ENCODE measurements at regions not wholly inside any gene's neighbourhood (a gene's known extent, or its start where the extent isn't known, plus 50 kb on each side); places are given as distances from the start of the nearest gene placed in this dataset.

DNA sequence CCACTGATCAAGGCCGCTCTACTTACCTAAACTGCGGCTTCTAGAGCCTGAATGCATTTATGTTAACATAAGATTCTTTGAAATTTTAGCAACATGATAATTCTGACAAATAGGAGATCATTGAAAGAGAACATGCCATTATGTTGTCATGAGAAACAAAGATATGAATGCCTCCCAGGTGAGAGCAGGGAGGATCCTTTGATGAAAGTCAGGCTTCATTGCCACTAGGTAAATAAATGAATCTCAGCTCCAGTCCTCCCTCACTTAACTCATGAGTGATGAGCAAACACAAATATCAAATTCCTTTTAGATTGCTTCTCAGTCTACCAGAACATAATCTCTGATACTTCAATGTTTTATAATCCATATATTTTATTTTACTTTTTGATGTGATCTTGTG is 463.2 kb upstream of the CDH7 start:
- Histone ChIP-seq H3K4me3 (ENCODE audit: low read length) (no peak overlapping the region), H3K9ac (ENCODE audit: low read depth, low read length) (no peak overlapping the region), H3K4me2 (ENCODE audit: low read length) (no peak overlapping the region), H3K27me3 (ENCODE audit: control insufficient read depth, insufficient read depth, low read length) (no peaks in the 10 kb centered on the region), H3K4me1 (ENCODE audit: control insufficient read depth, insufficient read depth, low read length) (no peaks in the 10 kb centered on the region), H3K36me3 (ENCODE audit: insufficient read depth, low read length) (no peaks in the 10 kb centered on the region), H3K9me3 (replicated peaks; ENCODE audit: low read length) (peaks cover 10% of the 10 kb centered on the region)

DNA sequence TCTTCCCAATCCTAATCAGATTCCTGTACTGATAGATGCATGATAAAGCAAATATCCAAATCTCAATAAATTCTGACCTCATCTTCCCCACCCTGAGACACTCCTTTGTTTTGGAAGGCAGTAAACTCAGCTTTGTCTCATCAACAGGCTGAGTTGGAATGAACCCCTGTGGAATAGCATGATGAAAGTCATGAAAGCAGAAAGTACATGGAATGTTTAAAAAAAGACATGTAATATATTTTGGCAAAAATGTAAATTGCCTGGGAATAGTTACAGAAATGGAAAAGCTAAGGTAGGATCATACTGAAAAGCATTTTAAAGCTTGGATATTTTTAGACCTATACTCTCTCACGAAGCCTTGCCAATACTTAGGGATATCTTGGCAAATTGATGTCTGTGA is 468.7 kb upstream of the CDH7 start:
- Histone ChIP-seq H3K36me3 (ENCODE audit: insufficient read depth, low read length) (no peaks in the 10 kb centered on the region), H3K4me2 (ENCODE audit: low read length) (no peak overlapping the region), H3K4me3 (ENCODE audit: low read length) (no peak overlapping the region), H3K9me3 (replicated peaks; ENCODE audit: low read length) (peaks cover 6% of the 10 kb centered on the region), H3K9ac (ENCODE audit: low read depth, low read length) (no peak overlapping the region), H3K27me3 (ENCODE audit: control insufficient read depth, insufficient read depth, low read length) (no peaks in the 10 kb centered on the region), H3K4me1 (ENCODE audit: control insufficient read depth, insufficient read depth, low read length) (no peaks in the 10 kb centered on the region)

DNA sequence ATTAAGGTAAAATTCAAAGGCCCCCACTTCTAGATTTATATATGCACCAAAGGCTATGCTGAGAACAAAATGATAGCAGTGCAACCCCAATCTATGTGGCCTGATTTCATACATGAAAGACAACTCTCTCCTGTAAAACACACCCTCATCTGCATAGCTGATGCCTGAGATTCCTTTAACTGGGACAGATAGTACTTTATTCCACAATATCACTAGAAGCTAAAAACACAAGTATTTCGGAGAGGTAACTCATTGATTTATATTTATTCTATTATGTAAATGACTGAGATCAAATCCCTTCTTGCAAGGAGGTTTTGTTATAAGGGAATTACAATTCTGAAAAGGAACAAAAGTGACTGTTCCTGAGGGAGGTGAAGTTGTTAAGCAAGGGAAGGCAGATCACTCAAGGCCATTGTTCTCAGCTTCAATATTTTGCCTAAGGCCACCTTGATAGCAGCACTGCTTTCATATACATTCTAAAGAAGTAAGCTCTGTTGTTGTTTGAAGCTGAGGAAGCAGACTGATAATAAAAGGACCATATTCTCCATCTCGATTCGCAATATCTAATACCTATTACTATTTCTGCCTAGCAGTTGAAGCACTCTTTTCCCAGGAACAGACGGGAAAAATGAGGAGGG is 471.0 kb upstream of the CDH7 start:
- H3K4me1 ChIP-seq (ENCODE audit: control insufficient read depth, insufficient read depth, low read length), result no peaks in the 10 kb centered on the region
- H3K36me3 ChIP-seq (ENCODE audit: insufficient read depth, low read length), result no peaks in the 10 kb centered on the region
- no peak overlapping the region for H3K4me2 ChIP-seq (ENCODE audit: low read length)
- H3K27me3 ChIP-seq (ENCODE audit: control insufficient read depth, insufficient read depth, low read length), result no peaks in the 10 kb centered on the region
- peaks cover 6% of the 10 kb centered on the region for H3K9me3 ChIP-seq (replicated peaks; ENCODE audit: low read length)
- no peak overlapping the region for H3K9ac ChIP-seq (ENCODE audit: low read depth, low read length)
- H3K4me3 ChIP-seq (ENCODE audit: low read length), result no peak overlapping the region

DNA sequence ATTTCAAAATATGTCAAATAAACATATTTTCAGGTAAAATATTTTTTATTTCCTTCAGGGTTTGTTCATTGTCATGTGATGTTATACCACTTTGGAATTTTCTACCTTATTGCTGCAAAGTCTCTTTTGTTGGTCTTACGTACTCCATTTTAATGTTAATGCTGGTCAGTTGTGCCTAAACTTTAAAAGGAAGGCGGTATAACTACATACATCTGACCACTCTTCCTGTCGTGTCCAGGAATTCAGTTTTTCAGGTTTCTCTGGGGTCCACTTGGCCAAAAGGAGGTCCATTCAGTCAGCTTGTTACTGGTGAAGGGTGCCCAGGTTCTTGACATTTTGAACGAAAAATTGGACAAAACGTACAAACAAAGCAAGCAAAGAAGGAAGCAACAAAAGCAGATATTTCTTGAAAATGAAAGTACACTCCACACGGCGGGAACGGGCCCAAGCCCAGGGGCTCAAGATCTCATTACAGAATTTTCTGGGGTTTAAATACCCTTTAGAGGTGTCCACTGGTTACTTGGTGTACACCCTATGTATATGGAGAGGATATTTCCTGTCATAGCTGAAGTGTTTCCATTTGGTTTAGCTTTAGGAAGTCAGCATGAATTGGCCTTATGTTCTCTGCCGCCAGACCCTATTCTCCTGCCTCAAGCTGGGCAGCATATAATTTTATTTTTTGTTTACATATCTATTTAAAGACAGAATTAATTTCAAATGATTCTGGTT is 471.7 kb upstream of the CDH7 start:
- peaks cover 7% of the 10 kb centered on the region for H3K9me3 ChIP-seq (replicated peaks; ENCODE audit: low read length)
- H3K36me3 ChIP-seq (ENCODE audit: insufficient read depth, low read length), result no peaks in the 10 kb centered on the region
- no peaks in the 10 kb centered on the region for H3K4me1 ChIP-seq (ENCODE audit: control insufficient read depth, insufficient read depth, low read length)
- H3K4me2 ChIP-seq (ENCODE audit: low read length), result no peak overlapping the region
- H3K4me3 ChIP-seq (ENCODE audit: low read length), result no peak overlapping the region
- H3K27me3 ChIP-seq (ENCODE audit: control insufficient read depth, insufficient read depth, low read length), result no peaks in the 10 kb centered on the region
- H3K9ac ChIP-seq (ENCODE audit: low read depth, low read length), result no peak overlapping the region

DNA sequence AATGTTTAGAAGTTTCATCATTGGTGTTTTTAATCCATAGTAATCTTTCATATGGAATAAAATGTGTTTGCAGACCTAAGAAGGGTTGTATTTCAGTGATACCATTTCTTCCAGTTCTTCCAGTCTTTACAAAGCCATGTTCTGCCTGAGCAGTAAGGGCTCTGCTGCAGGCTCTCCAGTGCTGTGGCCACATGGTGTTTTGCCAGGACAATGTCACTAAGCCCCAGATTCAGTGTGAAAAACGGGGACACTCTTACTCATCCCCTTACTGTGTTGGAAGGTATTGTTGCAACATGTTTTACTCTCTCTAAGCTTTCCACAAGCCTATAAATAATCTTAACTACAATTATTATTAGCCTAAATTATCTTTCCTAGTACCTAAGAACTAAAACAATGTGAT is 481.4 kb upstream of the CDH7 start:
- Histone ChIP-seq H3K27me3 (ENCODE audit: control insufficient read depth, insufficient read depth, low read length) (no peaks in the 10 kb centered on the region), H3K9me3 (replicated peaks; ENCODE audit: low read length) (peaks cover 3% of the 10 kb centered on the region), H3K4me1 (ENCODE audit: control insufficient read depth, insufficient read depth, low read length) (no peaks in the 10 kb centered on the region), H3K4me2 (ENCODE audit: low read length) (no peak overlapping the region), H3K36me3 (ENCODE audit: insufficient read depth, low read length) (no peaks in the 10 kb centered on the region), H3K4me3 (ENCODE audit: low read length) (no peak overlapping the region), H3K9ac (ENCODE audit: low read depth, low read length) (no peak overlapping the region)

DNA sequence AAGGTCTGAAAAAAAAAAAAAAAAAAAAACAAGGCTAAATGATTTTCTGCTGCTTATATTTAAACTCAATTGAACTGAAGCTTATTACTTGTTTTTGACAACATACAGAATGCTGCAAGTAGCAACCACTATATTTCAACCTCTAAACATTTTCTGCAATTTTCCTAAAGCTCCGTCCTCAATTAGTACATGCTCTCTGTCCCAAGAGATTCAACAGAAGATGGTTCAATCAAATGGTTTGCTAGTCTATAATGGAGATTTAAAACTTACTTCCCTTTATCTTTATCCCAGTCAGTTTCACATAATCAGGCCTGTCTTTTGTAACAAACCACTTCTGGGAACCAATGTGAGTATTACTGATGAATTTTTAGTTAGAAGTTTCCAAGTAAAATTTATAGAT is 485.1 kb upstream of the CDH7 start:
- Histone ChIP-seq H3K27me3 (ENCODE audit: control insufficient read depth, insufficient read depth, low read length) (no peaks in the 10 kb centered on the region), H3K4me2 (ENCODE audit: low read length) (no peak overlapping the region), H3K9me3 (replicated peaks; ENCODE audit: low read length) (no peaks in the 10 kb centered on the region), H3K4me1 (ENCODE audit: control insufficient read depth, insufficient read depth, low read length) (no peaks in the 10 kb centered on the region), H3K9ac (ENCODE audit: low read depth, low read length) (no peak overlapping the region), H3K36me3 (ENCODE audit: insufficient read depth, low read length) (no peaks in the 10 kb centered on the region), H3K4me3 (ENCODE audit: low read length) (no peak overlapping the region)

DNA sequence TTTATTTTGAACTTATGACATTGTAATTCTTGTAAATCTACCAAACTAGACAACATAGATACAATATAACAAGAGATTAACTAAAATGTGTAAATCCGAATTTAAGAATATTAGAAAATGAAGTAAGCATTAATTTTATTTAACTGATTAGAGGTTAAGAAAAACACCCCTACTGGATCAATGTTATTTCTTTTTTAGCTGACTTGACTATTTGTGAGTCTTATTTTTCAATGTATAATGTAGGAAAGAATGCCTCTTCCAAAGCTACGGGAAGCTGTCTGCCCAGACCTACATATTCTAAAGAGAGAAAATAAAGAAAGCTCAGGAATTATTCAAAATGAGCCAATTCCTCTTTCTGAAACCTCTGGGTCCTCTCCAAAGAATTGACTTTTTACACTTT is 490.8 kb upstream of the CDH7 start:
- H3K4me3 ChIP-seq (ENCODE audit: low read length), result no peak overlapping the region
- H3K4me1 ChIP-seq (ENCODE audit: control insufficient read depth, insufficient read depth, low read length), result no peaks in the 10 kb centered on the region
- no peaks in the 10 kb centered on the region for H3K9me3 ChIP-seq (replicated peaks; ENCODE audit: low read length)
- no peaks in the 10 kb centered on the region for H3K27me3 ChIP-seq (ENCODE audit: control insufficient read depth, insufficient read depth, low read length)
- no peak overlapping the region for H3K9ac ChIP-seq (ENCODE audit: low read depth, low read length)
- H3K4me2 ChIP-seq (ENCODE audit: low read length), result no peak overlapping the region
- H3K36me3 ChIP-seq (ENCODE audit: insufficient read depth, low read length), result no peaks in the 10 kb centered on the region

DNA sequence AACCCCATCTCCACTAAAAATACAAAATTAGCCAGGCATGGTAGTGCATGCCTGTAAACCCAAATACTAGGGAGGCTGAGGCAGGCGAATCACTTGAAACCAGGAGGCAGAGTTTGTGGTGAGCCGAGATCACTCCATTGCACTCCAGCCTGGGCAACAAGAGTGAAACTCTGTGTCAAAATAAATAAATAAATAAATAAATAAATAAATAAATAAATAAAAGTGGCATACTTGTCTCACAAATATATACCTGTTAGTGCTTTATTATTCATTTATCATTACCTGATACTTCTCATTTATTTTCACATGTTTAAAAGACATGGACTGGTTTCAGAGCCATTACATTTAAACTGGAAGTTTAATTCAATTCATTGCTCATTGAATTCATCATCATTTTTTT is 491.4 kb upstream of the CDH7 start:
- Histone ChIP-seq H3K4me3 (ENCODE audit: low read length) (no peak overlapping the region), H3K9ac (ENCODE audit: low read depth, low read length) (no peak overlapping the region), H3K36me3 (ENCODE audit: insufficient read depth, low read length) (no peaks in the 10 kb centered on the region)

DNA sequence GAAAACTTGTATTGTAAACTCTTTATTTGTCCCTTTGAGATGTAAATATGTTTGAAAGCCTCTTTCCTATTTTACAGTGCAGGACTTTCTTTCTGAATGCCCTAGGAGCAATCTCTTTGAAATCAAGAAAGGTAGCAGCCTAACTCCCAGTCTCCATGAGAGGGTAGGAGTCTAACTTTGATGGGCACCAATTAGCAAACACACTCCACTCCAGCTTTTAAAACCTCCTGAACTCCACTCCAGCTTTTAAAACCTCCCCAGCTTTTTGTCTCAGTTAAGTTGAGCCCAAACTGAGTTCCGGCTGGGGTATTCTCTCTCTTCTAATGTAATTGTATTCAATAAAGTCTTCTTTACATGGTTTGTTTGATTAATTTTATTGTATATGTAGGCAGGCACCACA is 493.7 kb upstream of the CDH7 start:
- H3K27me3 ChIP-seq (ENCODE audit: control insufficient read depth, insufficient read depth, low read length), result no peaks in the 10 kb centered on the region
- no peaks in the 10 kb centered on the region for H3K36me3 ChIP-seq (ENCODE audit: insufficient read depth, low read length)
- H3K9ac ChIP-seq (ENCODE audit: low read depth, low read length), result no peak overlapping the region
- H3K9me3 ChIP-seq (replicated peaks; ENCODE audit: low read length), result no peaks in the 10 kb centered on the region
- no peak overlapping the region for H3K4me3 ChIP-seq (ENCODE audit: low read length)
- no peaks in the 10 kb centered on the region for H3K4me1 ChIP-seq (ENCODE audit: control insufficient read depth, insufficient read depth, low read length)
- H3K4me2 ChIP-seq (ENCODE audit: low read length), result no peak overlapping the region

More for the DNA sequence above, 491.4 kb upstream of the CDH7 start:
- Histone ChIP-seq H3K4me2 (ENCODE audit: low read length) (no peak overlapping the region), H3K4me1 (ENCODE audit: control insufficient read depth, insufficient read depth, low read length) (no peaks in the 10 kb centered on the region), H3K27me3 (ENCODE audit: control insufficient read depth, insufficient read depth, low read length) (no peaks in the 10 kb centered on the region), H3K9me3 (replicated peaks; ENCODE audit: low read length) (no peaks in the 10 kb centered on the region)

DNA sequence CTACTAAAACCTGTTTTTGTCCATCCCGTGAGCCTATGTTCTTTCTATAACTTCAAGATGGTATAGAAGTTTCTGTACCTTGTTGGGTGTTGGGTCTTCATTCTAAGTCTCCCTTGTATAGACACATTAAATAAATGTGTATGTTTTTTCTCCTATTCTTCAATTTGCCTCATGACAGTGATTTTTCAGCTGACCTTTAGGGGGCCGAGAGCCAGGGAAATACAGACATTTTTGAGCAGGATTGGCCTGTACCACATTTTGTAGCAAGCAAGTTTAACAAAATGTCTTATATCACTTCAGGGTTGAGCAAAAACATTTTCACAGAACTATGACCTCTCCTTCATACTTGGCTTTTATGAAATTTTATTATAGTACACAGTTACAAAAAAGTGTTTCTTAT is 495.4 kb upstream of the CDH7 start:
- H3K9me3 ChIP-seq (replicated peaks; ENCODE audit: low read length), result no peaks in the 10 kb centered on the region
- H3K27me3 ChIP-seq (ENCODE audit: control insufficient read depth, insufficient read depth, low read length), result no peaks in the 10 kb centered on the region
- H3K4me3 ChIP-seq (ENCODE audit: low read length), result no peak overlapping the region
- H3K9ac ChIP-seq (ENCODE audit: low read depth, low read length), result no peak overlapping the region
- H3K36me3 ChIP-seq (ENCODE audit: insufficient read depth, low read length), result no peaks in the 10 kb centered on the region
- H3K4me1 ChIP-seq (ENCODE audit: control insufficient read depth, insufficient read depth, low read length), result no peaks in the 10 kb centered on the region
- H3K4me2 ChIP-seq (ENCODE audit: low read length), result no peak overlapping the region

DNA sequence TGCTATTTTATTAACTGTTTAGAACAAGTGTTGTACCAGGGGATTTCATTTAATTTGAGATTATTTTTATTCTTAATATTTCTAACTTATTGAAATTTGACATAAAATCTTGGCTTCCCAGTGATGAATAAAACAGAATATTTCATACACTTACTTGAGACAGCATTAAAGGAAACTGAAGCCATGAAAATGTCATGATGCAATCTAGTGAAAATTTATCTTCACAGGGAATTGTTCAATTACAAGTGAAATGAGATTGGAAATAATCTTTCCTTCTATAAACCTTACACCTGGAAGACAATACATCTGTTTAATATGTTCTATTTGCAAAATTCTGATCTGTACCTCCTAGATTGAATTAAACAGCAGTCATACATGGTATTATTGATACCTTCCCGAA is 511.0 kb upstream of the CDH7 start:
- no peaks in the 10 kb centered on the region for H3K27me3 ChIP-seq (ENCODE audit: control insufficient read depth, insufficient read depth, low read length)
- no peak overlapping the region for H3K4me3 ChIP-seq (ENCODE audit: low read length)
- no peak overlapping the region for H3K9ac ChIP-seq (ENCODE audit: low read depth, low read length)
- H3K4me2 ChIP-seq (ENCODE audit: low read length), result no peak overlapping the region
- no peaks in the 10 kb centered on the region for H3K4me1 ChIP-seq (ENCODE audit: control insufficient read depth, insufficient read depth, low read length)
- H3K36me3 ChIP-seq (ENCODE audit: insufficient read depth, low read length), result no peaks in the 10 kb centered on the region
- H3K9me3 ChIP-seq (replicated peaks; ENCODE audit: low read length), result no peaks in the 10 kb centered on the region

DNA sequence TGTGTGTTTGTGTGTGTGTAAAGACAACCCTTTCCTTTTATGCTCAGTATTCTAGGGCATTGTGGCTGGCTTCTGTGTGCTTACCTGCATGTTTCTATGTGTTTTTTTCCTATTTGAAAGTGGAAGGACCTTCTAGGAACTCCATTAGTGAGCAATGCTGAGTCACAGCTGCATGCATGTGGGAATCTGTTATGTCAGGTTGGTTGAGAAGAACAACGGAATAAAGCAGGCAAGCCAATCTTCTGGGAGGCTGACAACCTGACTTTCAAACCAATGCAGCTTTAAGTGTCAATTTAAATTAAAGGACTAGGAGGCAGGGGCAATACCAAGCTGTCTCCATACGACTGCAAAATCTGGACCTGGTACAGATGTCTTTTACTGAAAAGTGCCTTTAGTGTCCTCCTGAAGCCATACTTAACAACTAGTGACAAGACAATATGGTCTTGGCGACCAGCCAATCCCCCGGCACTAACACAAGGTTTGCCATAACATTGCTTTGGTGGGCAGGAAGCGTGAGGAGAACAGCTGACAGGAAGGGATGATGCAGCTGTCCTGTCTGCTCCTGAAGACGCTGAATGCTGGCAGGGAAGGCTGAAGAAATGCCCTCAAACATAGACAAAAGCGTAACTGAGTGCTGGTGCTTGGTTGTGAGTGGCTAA is 514.7 kb upstream of the CDH7 start:
- Histone ChIP-seq H3K4me2 (ENCODE audit: low read length) (no peak overlapping the region), H3K9ac (ENCODE audit: low read depth, low read length) (no peak overlapping the region), H3K27me3 (ENCODE audit: control insufficient read depth, insufficient read depth, low read length) (no peaks in the 10 kb centered on the region), H3K9me3 (replicated peaks; ENCODE audit: low read length) (no peaks in the 10 kb centered on the region), H3K36me3 (ENCODE audit: insufficient read depth, low read length) (no peaks in the 10 kb centered on the region), H3K4me3 (ENCODE audit: low read length) (peak overlapping the region; percentile 42), H3K4me1 (ENCODE audit: control insufficient read depth, insufficient read depth, low read length) (no peaks in the 10 kb centered on the region)
